PC-3 (cell line): ENCODE measurements at regions not wholly inside any gene's neighbourhood (a gene's known extent, or its start where the extent isn't known, plus 50 kb on each side); places are given as distances from the start of the nearest gene placed in this dataset.
"Not testable (repeated sequence)": the region's sequence is repeated elsewhere in the genome, so short reads cannot be mapped to it uniquely, and the experiment has no call there.

Experiments used
- ATAC-seq: fragments of 200-7000 bp; cut with Tn5 transposase; 2 replicates; pipeline ENCODE4 v1.9.1; 2020; ENCODE audit warnings: mild to moderate bottlenecking, moderate library complexity
- BruUV-seq: library from RNA; stranded (reverse); fragments of 400-500 nt; replicated peaks from 2 replicates; lab custom pipeline; 2021; lab: Mats Ljungman, UMichigan
- CTCF ChIA-PET: fragments of 300-600 bp; sonication (Branson Sonifier 250); formaldehyde crosslinking; loops from one replicate; lab custom pipeline; 2022; ENCODE audit warnings: antibody characterized with exemption; lab: Charles Lee
- POLR2A ChIA-PET: fragments of 300-600 bp; sonication (Branson Sonifier 250); formaldehyde crosslinking; loops from one replicate; lab custom pipeline; 2022; ENCODE audit warnings: antibody characterized with exemption; ENCODE audit not compliant: unreplicated experiment; lab: Charles Lee
- DNase-seq: peaks from one replicate; pipeline ENCODE4 v3.0.0-alpha.2; 2015
- H2AFZ ChIP-seq: fragments of 300-600 bp; sonication (generic); 2 replicates; pipeline ENCODE4 v1.6.0; 2016; ENCODE audit warnings: antibody characterized with exemption, low read length
- H3F3A ChIP-seq: fragments of 300-600 bp; sonication (generic); one replicate; pipeline ENCODE4 v1.6.0; 2017; ENCODE audit warnings: antibody characterized with exemption, low read length, control low read depth, mild to moderate bottlenecking; ENCODE audit not compliant: unreplicated experiment
- H3K27ac ChIP-seq: fragments of 300-600 bp; sonication (generic); 2 replicates; pipeline ENCODE4 v1.5.1; 2016; ENCODE audit warnings: mild to moderate bottlenecking, low read length
- H3K27me3 ChIP-seq: fragments of 300-600 bp; sonication (generic); 2 replicates; pipeline ENCODE4 v1.6.1; 2016; ENCODE audit warnings: low read length, mixed read lengths
- H3K36me3 ChIP-seq: fragments of 300-600 bp; sonication (generic); 2 replicates; pipeline ENCODE4 v1.6.1; 2016; ENCODE audit warnings: low read depth, mixed run types, low read length, mixed read lengths
- H3K4me1 ChIP-seq: fragments of 300-600 bp; sonication (generic); 2 replicates; pipeline ENCODE4 v1.5.1; 2016; ENCODE audit warnings: low read length; ENCODE audit not compliant: insufficient read depth
- H3K4me2 ChIP-seq: fragments of 300-600 bp; sonication (generic); 2 replicates; pipeline ENCODE4 v1.6.0; 2016; ENCODE audit warnings: low read length
- H3K4me3 ChIP-seq: fragments of 300-600 bp; sonication (generic); 2 replicates; pipeline ENCODE4 v1.5.1; 2016; ENCODE audit warnings: mild to moderate bottlenecking, low read length, mixed read lengths
- H3K79me2 ChIP-seq: fragments of 300-600 bp; sonication (generic); 2 replicates; pipeline ENCODE4 v1.6.1; 2017; ENCODE audit warnings: low read length, mixed read lengths
- H3K9ac ChIP-seq: fragments of 300-600 bp; sonication (generic); 2 replicates; pipeline ENCODE4 v1.6.0; 2016; ENCODE audit warnings: mild to moderate bottlenecking, low read length
- H3K9me2 ChIP-seq: fragments of 300-600 bp; sonication (generic); replicated peaks from 2 replicates; pipeline ENCODE4 v1.6.1; 2016; ENCODE audit warnings: mixed run types, low read length, mixed read lengths
- H3K9me3 ChIP-seq: fragments of 300-600 bp; sonication (generic); 2 replicates; pipeline ENCODE4 v1.6.1; 2016; ENCODE audit warnings: low read length, mixed read lengths
- H4K20me1 ChIP-seq: fragments of 300-600 bp; sonication (generic); 2 replicates; pipeline ENCODE4 v1.6.1; 2016; ENCODE audit warnings: low read length, mixed read lengths
- CTCF ChIP-seq: fragments of 300-600 bp; sonication (generic); conservative IDR thresholded peaks from 2 replicates; pipeline ENCODE4 v1.5.1; 2017; ENCODE audit warnings: antibody characterized with exemption, low read depth, mild to moderate bottlenecking, low read length
- EZH2 ChIP-seq: fragments of 300-600 bp; sonication (generic); IDR thresholded peaks from one replicate; pipeline ENCODE4 v1.6.1; 2017; ENCODE audit warnings: antibody characterized with exemption, mild to moderate bottlenecking, low read length; ENCODE audit not compliant: unreplicated experiment
- EZH2phosphoT487 ChIP-seq: fragments of 300-600 bp; sonication (generic); IDR thresholded peaks from 2 replicates; pipeline ENCODE4 v1.6.1; 2018; ENCODE audit warnings: mild to moderate bottlenecking, antibody characterized with exemption, low read length, borderline replicate concordance
- intact Hi-C: fragments of 100-400 bp; cut with micrococcal nuclease; formaldehyde crosslinking; loops from 2 replicates; pipeline ENCODE4 v1.9.0; 2023

GRCh38 chr21:9771466-9772347, 749.7 kb upstream of the TPTE start:
- POLR2A ChIA-PET, ATAC-seq, H3K27ac ChIP-seq, H3K9me2 ChIP-seq, intact Hi-C loops, H2AFZ ChIP-seq, H3K9ac ChIP-seq, H3K4me3 ChIP-seq, H3K4me1 ChIP-seq, BruUV-seq, H3K4me2 ChIP-seq, CTCF ChIA-PET, H3K27me3 ChIP-seq, H3F3A ChIP-seq, H3K36me3 ChIP-seq, H3K79me2 ChIP-seq, DNase-seq, H4K20me1 ChIP-seq: not testable (repeated sequence)
- H3K9me3 ChIP-seq, result peaks cover 65% of the 10 kb centered on the region

GRCh38 chr21:9772348-9772672, 749.1 kb upstream of the TPTE start:
- no peak overlapping the region for H3K4me3 ChIP-seq
- H3K9me2 ChIP-seq, result no peaks in the 10 kb centered on the region
- H2AFZ ChIP-seq, result no peak overlapping the region
- H3K79me2 ChIP-seq, result no peaks in the 10 kb centered on the region
- no TSS peak for BruUV-seq
- no peaks in the 10 kb centered on the region for H3K27me3 ChIP-seq
- ChIA-PET POLR2A (no interaction called here), CTCF (no interaction called here)
- H3K36me3 ChIP-seq, result no peaks in the 10 kb centered on the region
- ATAC-seq (no peak), DNase-seq (no peak)
- TF ChIP-seq CTCF (no peak), EZH2phosphoT487 (no peak), EZH2 (no peak)
- H4K20me1 ChIP-seq, result no peaks in the 10 kb centered on the region
- intact Hi-C loops, result no loop called here
- H3F3A ChIP-seq, result no peaks in the 10 kb centered on the region
- H3K9ac ChIP-seq, result no peak overlapping the region
- H3K4me1 ChIP-seq, result no peaks in the 10 kb centered on the region
- peaks cover 65% of the 10 kb centered on the region for H3K9me3 ChIP-seq
- no peak overlapping the region for H3K27ac ChIP-seq
- H3K4me2 ChIP-seq, result no peak overlapping the region

- H3K4me3 ChIP-seq, H4K20me1 ChIP-seq, H2AFZ ChIP-seq, DNase-seq, H3K79me2 ChIP-seq, H3K36me3 ChIP-seq, BruUV-seq, H3K4me1 ChIP-seq, POLR2A ChIA-PET, H3K27me3 ChIP-seq, H3K4me2 ChIP-seq, CTCF ChIA-PET, ATAC-seq, H3K9me2 ChIP-seq, H3F3A ChIP-seq, intact Hi-C loops, H3K9ac ChIP-seq, H3K27ac ChIP-seq: not testable (repeated sequence)
- H3K9me3 ChIP-seq, result peaks cover 60% of the 10 kb centered on the region
These were observed 748.4 kb upstream of the TPTE start for GRCh38 chr21:9772877-9773420.
